Sigmoid colon (tissue), 4 donors: ENCODE measurements at regions not wholly inside any gene's neighbourhood (a gene's known extent, or its start where the extent isn't known, plus 50 kb on each side); places are given as distances from the start of the nearest gene placed in this dataset.

Source experiments
- CTCF ChIP-seq, 4 experiments: fragments of 450-650 bp in 3 of 4; fragments of 200-600 bp in 1 of 4; IDR thresholded peaks; one replicate each; pipeline ENCODE4 v1.5.1; 2016 to 2019; ENCODE audit warnings: antibody characterized with exemption in 4 of 4, mild to moderate bottlenecking in 3 of 4, moderate library complexity in 2 of 4
- POLR2AphosphoS5 ChIP-seq, 4 donors: sonication (generic); formaldehyde crosslinking; IDR thresholded peaks; one replicate each; pipeline ENCODE4 v1.6.1; 2017; ENCODE audit warnings: antibody characterized with exemption in 4 of 4

- TF ChIP-seq CTCF (IDR thresholded peaks at IDR 0.05) (no peak), POLR2AphosphoS5 (IDR thresholded peaks at IDR 0.05) (no peak)
Measured at GRCh38 chr2:122507261-122507660, 751.8 kb downstream of the TSN start.
